ENCODE measurements at regions not wholly inside any gene's neighbourhood (a gene's known extent, or its start where the extent isn't known, plus 50 kb on each side); places are given as distances from the start of the nearest gene placed in this dataset.
"Not testable (repeated sequence)": the region's sequence is repeated elsewhere in the genome, so short reads cannot be mapped to it uniquely, and the experiment has no call there.

DNA sequence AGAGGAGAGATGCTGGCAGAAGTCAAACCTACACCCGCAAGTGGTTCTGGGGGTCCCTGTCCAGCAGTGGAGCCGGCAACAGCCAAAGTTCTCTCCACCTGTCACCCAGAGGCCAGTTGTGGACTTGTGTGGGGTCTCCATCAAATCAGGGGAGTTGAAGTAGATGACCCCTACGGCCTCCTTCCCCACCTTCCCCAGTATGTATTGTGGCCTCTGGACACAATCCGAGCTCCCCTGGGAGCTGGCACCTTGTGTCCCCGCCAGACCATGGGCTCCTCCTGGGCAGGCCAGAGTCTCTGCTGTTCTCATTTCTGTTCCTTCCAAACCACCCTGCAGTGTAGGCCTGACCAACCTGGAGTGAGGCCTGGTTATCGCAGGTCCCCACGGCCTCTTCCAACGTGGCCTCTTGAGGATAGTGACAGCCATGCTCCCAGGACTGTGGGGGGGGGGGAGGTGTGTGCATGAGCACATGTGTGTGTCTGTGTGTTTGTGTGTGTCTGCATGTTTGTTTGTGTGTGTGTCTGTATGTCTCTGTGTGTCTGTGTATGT is 246.4 kb downstream of the MATN1 start:
- no peak for DNase-seq

DNA sequence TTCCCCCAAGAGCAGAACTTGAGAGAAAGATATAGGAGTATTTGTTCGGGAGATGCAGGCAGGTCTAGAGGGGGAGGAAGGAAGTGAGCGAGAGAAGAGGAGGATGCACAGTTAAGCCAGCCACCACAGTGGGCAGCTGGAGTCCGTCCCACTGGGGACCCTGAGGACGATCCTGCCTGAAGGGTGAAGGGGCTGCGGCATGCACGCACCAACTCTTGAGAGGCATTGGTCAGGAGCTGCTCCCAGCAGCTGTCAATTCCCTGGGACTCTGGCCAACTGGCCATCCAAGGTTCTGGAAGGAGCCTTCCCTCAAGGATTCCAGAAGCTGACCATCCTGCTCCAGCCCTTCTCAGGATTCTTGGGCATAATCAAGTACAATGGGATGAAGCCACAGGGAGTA is 246.9 kb downstream of the MATN1 start:
- DNase-seq, result no peak

DNA sequence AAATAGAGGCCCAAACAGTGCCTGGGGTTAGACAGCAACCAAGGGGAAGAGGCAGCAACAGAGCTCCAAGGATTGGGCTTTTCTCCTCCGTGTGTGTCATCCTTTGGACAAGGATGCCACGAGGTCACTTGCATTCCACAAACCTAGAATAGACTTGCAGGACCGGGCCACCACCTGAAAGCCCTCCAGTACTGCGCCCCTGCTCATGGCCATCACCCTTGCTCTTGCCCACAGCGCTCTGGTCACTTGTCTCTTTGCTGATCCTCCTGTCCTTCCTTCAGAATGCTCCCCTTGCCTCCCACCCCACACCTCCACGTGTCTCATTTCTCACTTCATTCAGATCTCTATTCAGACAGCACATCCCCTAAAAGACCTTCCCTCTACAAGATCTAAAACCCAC is 247.4 kb downstream of the MATN1 start:
- DNase-seq, result no peak

DNA sequence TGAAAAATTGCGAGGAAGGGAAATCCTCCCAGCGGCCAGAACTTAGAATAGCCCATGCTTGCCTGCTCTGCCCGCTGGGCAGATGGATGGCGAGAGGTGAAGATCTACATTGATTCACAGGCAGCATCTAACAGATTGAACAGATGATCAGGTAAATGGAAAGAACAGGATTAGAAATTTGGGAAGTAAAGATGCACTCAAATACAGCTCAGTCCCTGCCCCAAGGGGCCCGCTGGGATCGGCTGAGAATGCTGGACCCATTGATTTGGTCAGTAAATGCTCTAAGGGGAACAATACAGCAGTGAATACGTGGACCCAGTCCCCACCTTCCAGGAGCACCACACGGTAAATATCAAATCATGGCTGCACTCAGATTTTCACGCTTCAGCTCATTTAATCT is 248.2 kb downstream of the MATN1 start:
- no peak for DNase-seq

DNA sequence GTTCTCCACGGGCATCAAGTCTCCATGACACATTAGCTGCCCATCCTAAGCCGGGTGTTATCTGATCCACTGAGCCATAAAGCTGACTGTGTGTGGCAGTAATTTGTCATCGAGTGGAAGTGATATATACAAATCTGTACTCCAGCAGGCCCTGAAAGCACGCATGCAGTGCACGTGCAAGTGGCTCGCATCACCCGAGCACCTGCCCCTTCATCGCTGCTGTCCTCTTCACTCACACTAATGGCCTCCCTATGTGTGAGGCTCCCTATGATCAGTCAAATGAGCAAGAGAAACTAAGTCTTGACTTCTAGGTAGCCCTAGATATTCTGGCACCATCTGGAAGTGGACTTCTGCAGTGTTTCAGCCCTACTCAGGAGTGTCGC is 248.6 kb downstream of the MATN1 start:
- no peak for DNase-seq

DNA sequence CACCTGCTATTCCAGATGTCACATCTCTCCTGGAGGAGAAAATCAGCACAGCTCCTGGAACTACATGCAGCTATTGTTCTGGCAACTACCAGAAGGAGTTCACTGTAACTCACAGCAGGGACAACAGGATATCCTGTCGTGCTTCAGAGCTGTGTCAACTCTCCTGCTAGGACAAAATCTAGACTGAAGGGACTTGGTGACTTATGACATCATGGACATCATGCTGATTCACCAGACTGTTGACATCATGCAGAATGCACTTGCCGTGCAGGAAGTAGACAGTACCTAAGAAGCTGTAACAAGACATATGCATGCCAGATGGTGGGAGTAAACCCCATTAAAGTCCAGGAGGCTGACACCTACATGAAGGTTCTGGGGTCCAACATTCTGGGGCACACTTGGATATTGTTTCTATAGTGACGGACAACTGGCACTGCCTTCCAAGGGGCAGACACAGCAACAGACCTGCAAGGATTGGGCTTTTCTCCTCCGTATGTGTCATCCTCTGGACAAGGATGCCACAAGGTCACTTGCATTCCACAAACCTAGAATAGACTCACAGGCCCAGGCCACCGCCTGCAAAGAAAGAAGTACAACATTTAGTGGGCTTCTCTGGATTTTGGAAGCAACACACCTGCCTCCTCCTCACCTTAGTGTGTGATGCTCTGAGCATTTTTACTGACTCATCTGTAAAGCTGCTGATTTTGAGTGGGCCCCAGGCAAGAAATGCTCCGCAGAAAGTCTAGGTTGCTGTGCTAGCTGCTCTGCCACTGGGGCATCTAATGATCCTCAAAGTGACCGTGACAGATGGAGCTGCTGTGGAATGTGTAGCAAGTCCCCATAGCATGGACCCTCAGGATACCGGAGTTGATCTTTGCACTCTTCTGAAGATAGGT is 249.2 kb downstream of the MATN1 start:
- no peak for DNase-seq

DNA sequence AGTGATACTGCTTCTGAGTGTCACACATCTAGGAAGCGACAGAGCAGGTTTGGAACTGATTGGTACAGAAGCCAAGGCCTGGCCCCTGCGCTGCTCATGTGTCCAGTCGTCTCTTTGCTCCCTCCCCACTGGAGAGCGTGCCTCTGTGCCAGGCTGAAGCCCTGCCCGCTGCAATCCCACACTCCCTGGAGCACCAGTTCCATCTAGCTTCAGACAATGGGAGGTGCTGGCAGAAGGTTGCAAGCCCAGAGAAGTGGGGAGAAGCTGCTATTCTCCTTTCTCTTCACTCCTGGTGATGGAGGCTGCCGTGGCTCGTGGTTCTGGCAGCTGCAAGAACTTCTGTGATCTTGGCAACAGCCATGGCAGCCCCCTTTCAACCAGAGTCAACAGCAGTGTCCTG is 250.9 kb downstream of the MATN1 start:
- DNase-seq, result no peak

DNA sequence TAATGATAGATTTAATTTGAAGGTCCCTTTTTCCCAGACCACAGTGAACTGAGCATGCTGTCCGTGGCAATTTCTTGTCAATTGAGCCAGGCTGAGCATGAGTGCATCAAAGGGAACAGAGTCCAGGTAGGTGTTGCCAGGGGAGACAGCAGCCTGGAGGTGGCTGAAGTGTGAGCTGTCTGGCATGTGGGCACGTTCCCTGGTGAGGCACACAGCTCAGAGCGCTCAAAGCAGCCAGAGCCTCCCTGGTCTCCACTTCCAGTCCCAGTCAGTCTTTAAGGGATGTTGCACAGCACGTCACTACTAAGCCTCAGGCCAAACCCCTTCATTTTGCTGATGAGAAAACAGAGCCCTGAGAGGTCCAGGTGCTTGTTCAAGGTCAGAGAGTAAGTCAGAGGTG is 251.4 kb downstream of the MATN1 start:
- no peak for DNase-seq

DNA sequence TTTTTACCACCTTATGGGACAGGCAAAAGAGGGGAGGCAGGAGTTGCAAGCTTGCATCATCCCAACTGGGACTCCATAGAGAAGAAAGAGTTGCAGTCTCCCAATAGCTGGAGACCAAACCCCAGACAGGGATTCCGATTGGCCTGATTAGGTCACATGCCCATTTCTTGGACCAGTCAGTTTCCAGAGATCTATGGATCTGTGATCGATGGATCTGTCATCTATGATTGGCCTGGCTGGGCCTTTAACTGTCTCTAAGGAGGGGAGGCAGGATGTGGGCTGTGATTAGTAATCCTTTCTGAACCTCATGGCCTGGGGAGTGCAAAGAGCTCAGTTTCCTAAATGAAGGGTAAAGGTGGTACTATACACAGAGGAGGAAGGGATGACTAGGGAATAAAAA is 252.1 kb downstream of the MATN1 start:
- DNase-seq, result no peak

DNA sequence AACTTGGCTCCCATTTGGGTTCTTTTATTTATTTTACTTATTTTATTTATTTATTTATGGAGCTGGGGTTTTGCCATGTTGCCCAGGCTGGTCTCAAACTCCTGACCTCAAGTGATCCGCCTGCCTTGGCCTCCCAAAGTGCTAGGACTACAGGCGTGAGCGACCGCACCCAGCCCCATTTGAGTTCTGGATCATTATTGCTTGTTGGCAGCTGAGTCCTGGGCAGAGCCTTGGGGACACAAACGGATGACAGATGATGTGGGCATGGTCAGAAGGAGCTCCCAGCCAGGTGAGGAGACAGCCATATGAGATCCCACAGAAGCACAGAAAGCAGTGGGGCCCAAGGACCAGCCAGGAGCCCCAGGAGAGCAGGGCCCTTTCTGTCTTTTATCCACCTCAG is 254.0 kb downstream of the MATN1 start:
- no peak for DNase-seq

DNA sequence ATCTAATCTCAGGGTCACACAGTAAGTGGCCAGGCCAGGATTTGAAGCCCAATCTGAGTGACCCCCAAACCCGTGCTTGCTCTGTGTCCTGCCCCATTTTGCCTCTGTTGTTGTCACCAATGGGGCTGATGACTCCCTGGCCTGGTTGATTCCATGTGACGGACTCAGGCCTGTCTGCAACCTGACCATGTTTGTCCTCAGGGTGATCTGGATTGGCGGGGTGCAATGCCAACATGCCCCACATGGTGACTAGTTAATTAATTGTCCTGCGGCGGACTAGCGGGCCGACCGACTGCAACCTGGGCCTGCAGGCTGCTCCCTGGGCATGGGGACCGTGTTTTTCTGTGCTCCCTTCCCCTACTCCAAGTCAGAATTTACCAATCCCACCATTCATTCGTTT is 256.3 kb downstream of the MATN1 start:
- no peak for DNase-seq

DNA sequence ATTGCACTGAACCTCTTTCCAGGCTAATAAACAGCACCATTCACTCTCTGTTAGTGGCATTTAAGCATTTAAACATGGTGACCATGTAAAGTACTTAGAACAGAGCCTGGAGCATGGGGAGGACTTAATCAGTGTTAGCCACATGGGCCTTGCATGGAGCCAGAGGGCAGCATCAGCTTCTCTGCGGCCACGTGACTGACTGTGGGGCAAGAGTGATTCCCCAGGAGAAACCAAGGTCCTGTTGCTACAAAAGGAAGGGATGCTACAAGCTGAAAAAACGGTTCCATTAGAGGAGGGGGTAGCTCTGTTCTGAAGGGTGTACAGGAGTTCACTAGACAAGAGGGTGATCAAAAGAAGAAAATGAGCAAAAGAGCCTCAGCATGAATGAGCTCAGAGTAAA is 256.8 kb downstream of the MATN1 start:
- DNase-seq, result no peak

DNA sequence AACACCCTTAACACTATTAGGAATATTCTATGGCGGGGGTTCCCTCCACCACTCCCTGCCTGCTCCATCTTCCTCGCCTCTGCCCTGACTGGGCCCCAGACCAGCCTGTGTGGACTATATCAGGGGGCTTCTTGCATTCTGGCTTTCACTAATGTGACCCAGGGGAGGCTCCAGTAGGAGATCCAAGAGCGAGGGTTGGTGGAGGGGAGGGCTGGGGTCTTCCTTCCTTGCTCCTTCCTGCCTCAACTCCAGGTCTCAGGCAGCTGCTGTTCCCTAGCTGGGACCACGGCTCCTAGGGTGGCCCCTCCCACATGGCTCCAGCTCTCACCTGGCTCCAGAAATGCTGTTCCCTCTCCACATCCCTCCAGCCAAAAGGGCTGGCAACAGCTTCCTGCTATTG is 257.4 kb downstream of the MATN1 start:
- DNase-seq, result no peak

DNA sequence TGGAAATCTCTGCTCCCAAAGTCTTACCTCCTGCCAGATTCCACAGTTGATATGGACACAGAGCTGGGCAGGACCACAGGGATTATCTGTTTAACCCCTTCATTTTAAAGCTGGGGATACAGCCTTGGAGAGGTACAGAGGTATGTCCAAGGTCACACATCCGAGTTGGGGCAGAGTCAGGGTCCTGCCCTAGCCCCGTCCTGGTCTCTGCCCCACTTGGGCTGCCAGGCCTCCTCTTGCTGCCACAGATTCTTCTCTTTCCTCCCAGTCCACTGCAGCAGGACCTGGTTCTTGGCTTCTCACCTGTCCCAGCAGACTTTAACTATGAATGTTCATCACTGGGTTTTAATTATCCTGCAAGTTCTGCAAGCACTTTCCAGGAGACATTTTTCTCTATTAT is 258.3 kb downstream of the MATN1 start:
- DNase-seq, result no peak

DNA sequence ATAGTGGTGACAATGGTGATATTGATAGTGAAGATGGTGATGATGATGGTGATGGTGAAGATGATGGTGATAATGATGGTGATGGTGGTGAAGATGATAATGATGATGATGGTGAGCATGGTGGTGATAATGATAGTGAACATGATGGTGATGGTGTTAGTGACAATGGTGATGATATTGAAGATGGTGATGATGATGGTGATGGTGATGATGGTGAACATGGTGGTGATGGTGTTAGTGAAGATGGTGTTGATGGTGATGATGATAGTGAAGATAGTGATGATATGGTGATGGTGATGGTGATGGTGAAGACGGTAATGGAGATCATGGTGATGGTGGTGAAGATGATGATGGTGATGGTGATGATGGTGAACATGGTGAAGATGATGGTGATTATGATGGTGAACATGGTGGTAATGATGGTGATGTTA is 259.2 kb downstream of the MATN1 start:
- DNase-seq, result no peak

DNA sequence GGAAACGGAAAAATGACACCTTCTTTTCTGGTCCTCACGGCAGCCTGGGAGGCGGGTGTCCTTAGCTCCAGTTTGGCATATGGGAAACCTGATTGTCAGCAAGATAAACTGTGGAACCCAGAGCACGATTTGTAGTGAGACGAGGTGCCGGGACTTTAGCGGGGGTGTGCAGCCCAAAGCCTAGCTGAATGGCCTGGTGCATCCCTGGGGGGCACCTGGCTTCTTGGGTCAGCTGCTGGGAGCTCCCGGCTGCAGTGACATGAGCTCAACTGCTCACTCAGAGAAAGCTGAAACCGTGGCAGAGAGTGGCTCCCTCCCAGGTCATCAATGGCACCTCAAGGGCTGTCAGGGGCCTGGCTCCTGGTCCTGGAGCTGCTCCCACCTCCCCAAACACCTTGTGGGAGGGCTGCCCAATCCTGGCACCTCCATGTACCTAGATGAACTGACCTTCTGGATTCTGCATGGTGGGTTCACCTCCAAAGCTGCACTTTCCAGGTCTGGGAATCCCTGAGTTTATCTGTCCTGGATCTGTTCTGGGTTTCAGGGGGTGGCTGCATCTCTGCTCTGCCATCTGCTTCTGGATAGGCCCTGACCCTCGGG is 260.5 kb downstream of the MATN1 start:
- no peak for DNase-seq

DNA sequence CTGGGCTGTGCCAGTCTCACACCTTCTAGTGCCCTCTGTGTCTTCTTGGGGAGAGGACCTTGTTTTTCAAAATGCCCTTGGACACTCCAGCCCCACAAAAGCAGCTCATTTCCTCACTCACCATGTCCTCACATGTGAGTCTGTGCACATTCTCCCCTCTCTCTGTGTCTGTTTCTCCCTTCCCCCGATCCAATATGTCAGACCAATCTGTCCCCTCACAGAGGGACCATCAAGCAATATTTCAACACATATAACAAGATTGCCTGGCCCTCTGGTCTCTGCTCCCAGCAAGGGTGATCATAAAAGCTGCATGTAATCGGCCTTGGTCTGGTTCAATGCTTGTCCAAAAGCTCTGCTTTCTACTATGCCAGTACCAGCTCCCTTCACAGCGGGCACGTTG is 261.2 kb downstream of the MATN1 start:
- DNase-seq, result no peak

DNA sequence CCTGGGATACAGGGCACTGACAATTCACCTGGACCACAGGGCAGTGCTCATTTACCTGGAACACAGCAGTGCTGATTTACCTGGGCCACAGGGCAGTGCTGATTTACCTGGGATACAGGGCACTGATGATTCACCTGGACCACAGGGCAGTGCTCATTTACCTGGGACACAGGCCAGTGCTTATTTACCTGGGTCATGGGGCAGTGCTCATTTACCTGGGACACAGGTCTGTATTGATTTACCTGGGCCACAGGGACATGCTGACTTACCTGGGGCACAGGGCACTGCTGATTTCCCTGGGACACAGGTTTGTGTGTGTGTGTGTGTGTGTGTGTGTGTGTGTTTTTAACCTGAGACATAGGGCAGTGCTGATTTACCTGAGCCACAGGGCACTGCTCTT is 261.7 kb downstream of the MATN1 start:
- DNase-seq, result no peak

DNA sequence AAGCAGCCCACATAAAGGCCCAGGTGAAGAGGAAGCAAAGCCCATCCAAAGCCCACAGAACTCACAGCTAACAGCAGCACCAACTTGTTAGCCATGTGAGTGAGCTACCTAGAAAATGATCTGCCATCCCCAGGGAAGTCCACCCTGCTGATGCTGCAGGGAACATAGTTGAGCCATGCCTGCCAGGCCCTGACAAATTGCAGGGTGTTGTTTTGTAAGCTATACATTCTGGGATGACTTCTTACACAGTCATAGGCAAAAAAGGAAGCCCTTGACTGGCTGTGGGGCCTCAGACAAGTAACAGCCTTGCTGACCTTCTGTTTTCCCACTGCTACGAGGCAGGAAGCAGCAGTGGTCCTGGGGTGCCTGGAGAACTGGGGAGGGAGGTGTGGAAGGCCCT is 262.7 kb downstream of the MATN1 start:
- DNase-seq, result no peak

DNA sequence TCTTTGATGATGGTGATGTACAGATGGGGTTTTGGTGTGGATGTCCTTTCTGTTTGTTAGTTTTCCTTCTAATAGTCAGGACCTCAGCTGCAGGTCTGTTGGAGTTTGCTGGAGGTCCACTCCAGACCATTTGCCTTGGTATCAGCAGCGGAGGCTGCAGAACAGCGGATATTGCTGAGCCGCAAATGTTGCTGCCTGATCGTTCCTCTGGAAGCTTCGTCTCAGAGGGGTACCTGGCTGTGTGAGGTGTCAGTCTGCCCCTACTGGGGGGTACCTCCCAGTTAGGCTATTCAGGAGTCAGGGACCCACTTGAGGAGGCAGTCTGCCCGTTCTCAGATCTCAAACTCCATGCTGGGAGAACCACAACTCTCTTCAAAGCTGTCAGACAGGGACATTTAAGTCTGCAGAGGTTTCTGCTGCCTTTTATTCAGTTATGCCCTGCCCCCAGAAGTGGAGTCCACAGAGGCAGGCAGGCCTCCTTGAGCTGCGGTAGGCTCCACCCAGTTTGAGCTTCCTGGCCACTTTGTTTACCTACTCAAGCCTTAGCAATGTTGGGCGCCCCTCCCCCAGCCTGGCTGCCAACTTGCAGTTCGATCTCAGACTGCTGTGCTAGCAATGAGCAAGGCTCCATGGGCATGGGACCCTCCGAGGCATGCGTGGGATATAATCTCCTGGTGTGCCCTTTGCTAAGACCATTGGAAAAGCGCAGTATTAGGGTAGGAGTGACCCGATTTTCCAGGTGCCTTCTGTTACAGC is 264.5 kb downstream of the MATN1 start:
- not testable (repeated sequence) for DNase-seq

DNA sequence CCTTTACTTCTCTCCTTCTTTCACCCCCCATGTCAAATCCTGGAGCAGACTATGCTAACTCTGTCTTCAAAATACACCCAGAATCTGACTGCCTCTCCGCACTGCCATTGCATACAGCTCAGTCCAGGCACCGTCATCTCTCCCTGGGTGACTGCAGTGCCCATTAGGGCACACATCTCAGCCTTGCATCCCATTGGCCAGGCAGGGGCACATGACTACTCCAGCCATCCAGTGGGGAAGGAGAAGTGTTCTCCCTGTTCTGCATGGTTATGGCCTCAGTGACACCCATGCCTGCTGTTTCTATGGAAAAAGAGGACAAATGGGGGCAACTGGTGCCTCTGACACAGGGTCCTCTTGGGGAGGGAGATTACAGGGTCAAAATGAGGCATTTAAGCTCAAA is 270.5 kb downstream of the MATN1 start:
- DNase-seq, result no peak

DNA sequence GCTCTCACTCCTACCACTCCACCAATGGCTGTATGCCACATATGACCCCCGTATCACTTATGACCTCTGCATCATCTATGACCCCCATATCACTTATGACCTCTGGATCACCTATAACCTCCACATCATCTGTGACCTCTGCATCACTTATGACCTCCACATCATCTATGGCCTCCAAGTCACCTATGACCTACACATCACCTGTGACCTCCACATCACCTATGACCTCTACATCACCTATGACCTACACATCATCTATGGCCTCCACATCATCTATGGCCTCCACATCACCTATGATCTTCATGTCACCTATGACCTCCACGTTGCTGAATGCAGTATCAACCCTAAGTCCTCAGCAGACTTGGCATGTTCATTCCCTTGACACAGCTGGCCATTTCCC is 271.2 kb downstream of the MATN1 start:
- DNase-seq, result no peak

DNA sequence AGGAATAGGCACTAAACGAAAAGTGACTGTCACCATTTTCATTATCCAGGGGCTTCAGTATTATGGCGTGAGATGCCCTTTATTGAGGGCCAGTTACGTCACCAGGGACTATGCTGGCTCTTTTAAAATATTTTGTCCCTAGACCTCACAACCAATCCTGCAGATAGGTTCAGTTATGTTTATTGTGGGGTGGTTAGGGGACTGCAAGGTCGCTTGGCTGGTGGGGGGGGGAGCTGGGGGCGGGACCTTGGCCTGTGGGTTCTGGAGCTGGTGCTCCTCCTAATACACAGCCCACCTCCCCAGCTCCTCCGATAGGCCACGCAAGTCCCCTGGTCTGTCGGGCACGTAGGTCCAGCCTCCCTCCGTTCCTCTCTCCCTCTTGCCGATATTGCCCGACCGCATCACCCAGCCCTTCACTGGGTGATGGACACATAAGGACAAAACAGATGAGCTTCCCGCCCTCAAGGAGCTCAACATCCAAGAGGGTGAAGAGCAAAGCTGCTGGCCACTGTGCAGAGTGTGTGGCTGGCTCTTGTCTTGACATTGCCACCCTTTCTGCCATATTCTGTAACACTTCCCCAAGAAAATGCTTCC is 271.8 kb downstream of the MATN1 start:
- no peak for DNase-seq
